GM21619 (cell line): ENCODE measurements at regions not wholly inside any gene's neighbourhood (a gene's known extent, or its start where the extent isn't known, plus 50 kb on each side); places are given as distances from the start of the nearest gene placed in this dataset.
"Not testable (repeated sequence)": the region's sequence is repeated elsewhere in the genome, so short reads cannot be mapped to it uniquely, and the experiment has no call there.

Experiments used
- ATAC-seq: cut with Tn5 transposase; IDR thresholded peaks from one replicate; pipeline ENCODE4 v1.9.1; 2021; ENCODE audit not compliant: unreplicated experiment

DNA sequence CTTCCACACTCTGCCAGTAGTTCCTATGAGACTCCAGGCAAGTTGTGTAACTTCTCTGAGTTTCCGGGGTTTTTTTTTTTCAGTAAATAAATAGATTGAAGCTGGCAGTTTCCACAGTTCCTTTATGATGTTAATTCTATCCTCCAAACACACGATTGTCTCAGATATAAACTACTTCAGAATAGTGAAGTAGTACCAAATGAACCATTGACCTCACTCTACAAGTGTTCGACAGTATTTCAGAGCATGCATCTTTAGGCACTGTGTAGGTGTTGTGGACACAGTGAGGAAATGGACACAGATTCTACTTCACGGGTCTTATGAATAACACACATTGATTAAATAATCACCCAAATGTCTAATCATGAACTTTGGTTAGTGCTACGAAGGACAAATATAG lies 136.1 kb upstream of the IGSF10 start:
- ATAC-seq, result no peak

- no peak for ATAC-seq
Measured at GRCh38 chr3:151593928-151594327, 133.1 kb upstream of the IGSF10 start.

- no peak for ATAC-seq
Measured at GRCh38 chr3:151592287-151592686, 131.4 kb upstream of the IGSF10 start.

- ATAC-seq, result no peak
Measured at GRCh38 chr3:151591441-151591840, 130.6 kb upstream of the IGSF10 start.

DNA sequence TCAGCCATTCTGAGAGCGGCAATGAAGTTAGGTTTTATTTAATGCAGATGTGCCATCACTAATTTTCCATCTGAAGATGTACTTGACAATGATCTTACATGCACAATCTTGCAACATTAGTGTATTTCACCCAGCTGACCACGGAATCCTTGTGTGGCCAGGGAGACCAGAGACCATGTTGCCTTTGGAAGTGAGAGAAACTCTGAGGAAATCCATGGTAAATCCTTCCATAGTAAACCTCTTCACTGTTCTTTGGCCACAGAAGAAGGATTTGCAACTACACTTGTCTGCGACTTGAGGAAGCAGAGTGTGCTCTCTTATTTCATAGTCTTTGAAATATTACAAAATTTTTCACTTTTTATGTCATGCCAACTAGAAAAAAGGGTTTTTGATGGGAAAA lies 128.4 kb upstream of the IGSF10 start:
- no peak for ATAC-seq

DNA sequence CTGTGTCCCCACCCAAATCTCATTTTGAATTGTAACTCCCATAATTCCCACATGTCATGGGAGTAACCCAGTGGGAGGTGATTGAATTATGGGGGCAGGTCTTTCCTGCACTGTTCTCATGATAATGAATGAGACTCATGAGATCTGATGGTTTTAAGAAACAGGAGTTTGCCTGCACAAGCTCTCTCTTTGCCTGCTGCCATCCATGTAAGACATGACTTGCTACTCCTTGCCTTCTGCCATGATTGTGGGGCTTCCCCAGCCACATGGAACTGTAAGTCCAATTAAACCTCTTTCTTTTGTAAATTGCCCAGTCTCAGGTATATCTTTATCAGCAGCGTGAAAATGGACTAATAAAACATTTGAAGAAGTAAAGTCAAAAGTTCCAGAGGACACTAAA lies 126.8 kb upstream of the IGSF10 start:
- not testable (repeated sequence) for ATAC-seq

DNA sequence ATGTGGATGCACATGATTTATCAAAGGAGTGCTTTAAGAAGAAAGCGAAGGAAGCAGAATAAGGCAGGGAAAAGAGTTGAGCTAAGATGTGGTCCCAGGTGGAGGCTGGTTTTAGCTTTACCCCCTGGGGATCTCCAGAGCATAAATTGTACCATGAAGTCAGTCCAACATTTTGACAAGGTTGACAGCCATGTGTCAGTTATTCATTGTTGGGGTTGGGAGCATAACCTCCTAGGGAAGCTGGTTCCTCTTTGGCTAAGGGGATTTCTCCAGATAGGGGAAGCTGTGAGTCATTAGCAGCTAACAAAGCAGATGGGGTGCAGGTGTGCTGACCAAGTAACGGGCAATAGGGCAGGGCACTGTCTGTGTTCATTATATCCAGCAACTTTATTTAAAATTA lies 123.7 kb upstream of the IGSF10 start:
- peak; percentile 53 for ATAC-seq

- no peak for ATAC-seq
Measured at GRCh38 chr3:151581035-151581434, 120.2 kb upstream of the IGSF10 start.

GRCh38 chr3:151580591-151580990 lies 119.7 kb upstream of the IGSF10 start:
- ATAC-seq, result no peak

- no peak for ATAC-seq
Measured at GRCh38 chr3:151579571-151580270, 118.9 kb upstream of the IGSF10 start.

DNA sequence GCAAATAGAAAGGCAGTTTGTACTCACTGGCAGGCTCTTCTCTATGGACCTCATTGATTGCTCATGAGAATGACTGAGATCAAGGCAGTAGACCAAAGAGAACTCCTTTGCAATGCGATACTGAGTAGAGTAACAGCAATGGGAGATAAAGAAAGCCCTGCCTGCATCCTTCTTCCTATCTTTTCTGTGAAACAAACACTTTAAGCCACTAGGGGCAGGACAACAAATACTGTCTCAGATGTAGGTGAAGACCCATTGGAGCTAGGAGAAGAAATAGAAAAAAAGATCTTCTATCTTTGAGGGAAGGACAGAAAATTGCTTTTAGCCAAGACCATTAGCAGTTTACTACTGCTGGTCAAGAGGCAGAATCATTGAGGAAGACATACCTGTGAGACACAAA lies 117.6 kb upstream of the IGSF10 start:
- no peak for ATAC-seq

- ATAC-seq, result no peak
Measured at GRCh38 chr3:151576511-151577137, 115.8 kb upstream of the IGSF10 start.

- ATAC-seq, result no peak
Measured at GRCh38 chr3:151568184-151568583, 107.3 kb upstream of the IGSF10 start.

GRCh38 chr3:151567477-151567876 lies 106.6 kb upstream of the IGSF10 start:
- no peak for ATAC-seq

DNA sequence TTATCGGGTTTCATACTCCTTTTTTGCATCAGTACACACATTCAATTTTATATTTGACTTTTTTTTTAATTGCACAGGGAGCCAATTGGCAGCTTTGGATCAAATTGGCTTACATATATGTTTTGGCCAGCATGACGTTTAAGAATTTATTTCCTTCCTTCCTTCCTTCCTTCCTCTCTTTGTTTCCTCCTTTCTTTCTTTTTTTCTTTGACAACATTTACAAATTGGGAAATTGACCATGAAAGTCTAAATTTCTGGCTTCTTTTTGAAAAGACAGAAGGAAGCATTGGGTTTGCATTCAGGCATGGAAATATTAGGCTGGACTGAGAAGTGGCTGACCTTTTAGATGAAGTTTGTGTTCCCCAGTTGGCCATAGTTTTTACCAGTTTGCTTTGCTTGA lies 103.4 kb upstream of the IGSF10 start:
- ATAC-seq, result no peak

GRCh38 chr3:151563305-151563704 lies 102.4 kb upstream of the IGSF10 start:
- ATAC-seq, result no peak

GRCh38 chr3:151562891-151563290 lies 102.0 kb upstream of the IGSF10 start:
- ATAC-seq, result no peak

- ATAC-seq, result no peak
Measured at GRCh38 chr3:151561878-151562277, 101.0 kb upstream of the IGSF10 start.

DNA sequence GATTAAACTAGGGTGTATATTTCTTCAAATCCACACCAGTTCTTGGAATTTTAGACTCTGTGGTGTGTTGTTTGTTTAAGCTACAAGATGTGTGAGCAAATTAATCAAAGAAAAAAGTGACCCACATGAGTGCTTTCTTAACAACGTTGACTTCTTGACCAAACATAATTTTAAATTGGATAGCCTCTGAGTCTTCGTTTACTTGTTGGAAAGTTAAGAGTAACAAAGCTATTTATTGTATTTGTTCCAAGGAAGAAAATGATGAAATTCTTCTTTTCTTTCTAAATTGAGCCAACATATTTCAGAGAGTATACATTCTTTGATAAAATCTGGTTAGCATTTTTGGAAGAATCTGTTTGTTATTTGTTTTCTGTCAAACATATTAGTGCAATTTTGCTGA lies 99.9 kb upstream of the IGSF10 start:
- ATAC-seq, result no peak

DNA sequence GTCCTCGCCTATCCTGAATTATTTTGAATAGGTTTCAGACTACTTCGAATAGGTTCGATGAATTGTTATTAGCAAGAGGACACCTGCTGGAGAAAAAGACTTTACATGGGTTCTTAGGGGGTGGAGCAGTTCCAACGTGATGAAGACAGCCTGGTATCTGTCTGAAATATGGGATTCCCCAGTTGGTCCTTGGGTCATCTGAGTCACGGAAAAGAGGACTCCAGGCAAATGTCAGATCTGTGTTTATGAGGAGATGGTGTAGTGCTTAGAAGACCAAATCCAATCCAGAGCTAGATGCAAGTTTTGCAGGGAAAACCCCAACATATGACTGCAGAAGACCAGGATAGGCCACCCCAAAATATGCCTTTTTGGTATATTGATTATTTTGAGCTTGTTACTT lies 98.9 kb upstream of the IGSF10 start:
- ATAC-seq, result no peak

GRCh38 chr3:151558661-151559060 lies 97.8 kb upstream of the IGSF10 start:
- ATAC-seq, result no peak

GRCh38 chr3:151557068-151557840 lies 96.4 kb upstream of the IGSF10 start:
- no peak for ATAC-seq
